Panc1 (cell line): ENCODE measurements at regions not wholly inside any gene's neighbourhood (a gene's known extent, or its start where the extent isn't known, plus 50 kb on each side); places are given as distances from the start of the nearest gene placed in this dataset.

Source experiments
- ATAC-seq: fragments of 200-7000 bp; cut with Tn5 transposase; 2 replicates; pipeline ENCODE4 v1.9.1; 2020; ENCODE audit warnings: mild to moderate bottlenecking, moderate library complexity
- BruUV-seq: library from RNA; stranded (reverse); fragments of 400-500 nt; replicated peaks from 2 replicates; lab custom pipeline; 2021; lab: Mats Ljungman, UMichigan
- CTCF ChIA-PET: fragments of 300-600 bp; sonication (Branson Sonifier 250); formaldehyde crosslinking; loops from one replicate; lab custom pipeline; 2022; ENCODE audit warnings: antibody characterized with exemption; lab: Charles Lee
- POLR2A ChIA-PET: fragments of 300-600 bp; sonication (Branson Sonifier 250); formaldehyde crosslinking; loops from one replicate; lab custom pipeline; 2022; ENCODE audit warnings: antibody characterized with exemption; lab: Charles Lee
- DNase-seq: peaks from one replicate; pipeline ENCODE4 v3.0.0-alpha.2; 2010; ENCODE audit warnings: low read depth, low spot score
- H3K27ac ChIP-seq: 2 replicates; pipeline ENCODE4 v1.5.1; 2011; ENCODE audit warnings: mild to moderate bottlenecking, low read length, inconsistent platforms
- H3K27me3 ChIP-seq: fragments of 200-500 bp; sonication (Bioruptor generic); 2 replicates; pipeline ENCODE4 v1.6.0; 2014; ENCODE audit warnings: low read length, inconsistent platforms; ENCODE audit not compliant: control insufficient read depth, insufficient read depth
- H3K36me3 ChIP-seq: fragments of 200-500 bp; sonication (Bioruptor generic); 2 replicates; pipeline ENCODE4 v1.5.1; 2014; ENCODE audit warnings: inconsistent platforms, mild to moderate bottlenecking, low read length, moderate library complexity; ENCODE audit not compliant: control insufficient read depth, insufficient read depth
- H3K4me1 ChIP-seq: 2 replicates; pipeline ENCODE4 v1.5.1; 2011; ENCODE audit warnings: inconsistent platforms, mild to moderate bottlenecking, low read length, moderate library complexity; ENCODE audit not compliant: control insufficient read depth, insufficient read depth
- H3K4me3 ChIP-seq, 2 experiments: 2 replicates each; pipeline ENCODE4 v1.5.1; 2011 to 2012; ENCODE audit warnings: low read depth in 2 of 2, low read length in 2 of 2, mild to moderate bottlenecking in 2 of 2, inconsistent platforms in 1 of 2, moderate library complexity in 1 of 2
- H3K9me3 ChIP-seq: fragments of 200-500 bp; sonication (Bioruptor generic); 2 replicates; pipeline ENCODE4 v1.5.1; 2014; ENCODE audit warnings: low read depth, mild to moderate bottlenecking, inconsistent platforms, low read length, moderate library complexity; ENCODE audit not compliant: control insufficient read depth, insufficient read depth
- CTCF ChIP-seq: fragments of 450-650 bp; IDR thresholded peaks from 2 replicates; pipeline ENCODE4 v1.5.1; 2017; ENCODE audit warnings: mild to moderate bottlenecking
- POLR2AphosphoS5 ChIP-seq: IDR thresholded peaks from 2 replicates; pipeline ENCODE4 v1.6.1; 2012; ENCODE audit warnings: mild to moderate bottlenecking, low read depth, low read length, moderate library complexity
- REST ChIP-seq, 2 experiments: IDR thresholded peaks; 2 replicates each; pipeline ENCODE4 v1.6.1; 2011 to 2012; ENCODE audit warnings: low read depth in 2 of 2, control low read depth in 1 of 2, low read length in 1 of 2, mild to moderate bottlenecking in 1 of 2, moderate library complexity in 1 of 2; ENCODE audit not compliant: insufficient read depth in 1 of 2
- SIN3A ChIP-seq: IDR thresholded peaks from 2 replicates; pipeline ENCODE4 v1.6.1; 2012; ENCODE audit warnings: low read depth, mild to moderate bottlenecking, low read length, moderate library complexity, borderline replicate concordance; ENCODE audit not compliant: insufficient read depth
- TCF7L2 ChIP-seq: IDR thresholded peaks from 2 replicates; pipeline ENCODE4 v1.6.1; 2011; ENCODE audit warnings: mild to moderate bottlenecking, low read depth, low read length, inconsistent platforms
- in situ Hi-C: cut with HindIII; loops from 2 replicates; pipeline ENCODE4 v1.10.0; 2016; ENCODE audit warnings: low sequenced_read_pairs, low pct_unique_long_range_greater_than_20kb
- intact Hi-C: fragments of 100-400 bp; cut with micrococcal nuclease; formaldehyde crosslinking; loops from one replicate; pipeline ENCODE4 v1.10.0; 2022; ENCODE audit not compliant: unreplicated experiment

- TF ChIP-seq REST (IDR thresholded peaks at IDR 0.05; ENCODE audit: insufficient read depth in 1 of 2, low read depth in 2 of 2, low read length in 1 of 2): no peak
- TF ChIP-seq POLR2AphosphoS5: no peak
- TF ChIP-seq TCF7L2: no peak
- no peak for TF ChIP-seq CTCF
- no peak for TF ChIP-seq SIN3A
- no peaks in the 10 kb centered on the region for H3K4me1 ChIP-seq
- BruUV-seq: no TSS peak
- no peak overlapping the region for H3K27ac ChIP-seq
- no peaks in the 10 kb centered on the region for H3K36me3 ChIP-seq
- DNase-seq (no peak), ATAC-seq (peak; percentile 76)
- in situ Hi-C loops (no loop called here), intact Hi-C loops (no loop called here)
- ChIA-PET CTCF (no interaction called here), POLR2A (no interaction called here)
- H3K4me3 ChIP-seq: no peak overlapping the region
- H3K9me3 ChIP-seq: no peaks in the 10 kb centered on the region
- H3K27me3 ChIP-seq: no peaks in the 10 kb centered on the region
These were observed 1255.1 kb downstream of the SLITRK1 start for GRCh38 chr13:82627183-82627582.

GRCh38 chr13:82625717-82626116, 1256.6 kb downstream of the SLITRK1 start:
- Histone ChIP-seq H3K27me3 (no peaks in the 10 kb centered on the region), H3K9me3 (no peaks in the 10 kb centered on the region), H3K36me3 (no peaks in the 10 kb centered on the region), H3K4me3 (no peak overlapping the region), H3K27ac (no peak overlapping the region), H3K4me1 (no peaks in the 10 kb centered on the region)
- ChIA-PET POLR2A (no interaction called here), CTCF (no interaction called here)
- intact Hi-C loops: no loop called here
- in situ Hi-C loops: no loop called here
- TF ChIP-seq POLR2AphosphoS5 (no peak), SIN3A (no peak), TCF7L2 (no peak), REST (IDR thresholded peaks at IDR 0.05; ENCODE audit: insufficient read depth in 1 of 2, low read depth in 2 of 2, low read length in 1 of 2) (no peak), CTCF (no peak)
- no TSS peak for BruUV-seq
- DNase-seq (no peak), ATAC-seq (no peak)
